ENCODE measurements at regions not wholly inside any gene's neighbourhood (a gene's known extent, or its start where the extent isn't known, plus 50 kb on each side); places are given as distances from the start of the nearest gene placed in this dataset.

DNA sequence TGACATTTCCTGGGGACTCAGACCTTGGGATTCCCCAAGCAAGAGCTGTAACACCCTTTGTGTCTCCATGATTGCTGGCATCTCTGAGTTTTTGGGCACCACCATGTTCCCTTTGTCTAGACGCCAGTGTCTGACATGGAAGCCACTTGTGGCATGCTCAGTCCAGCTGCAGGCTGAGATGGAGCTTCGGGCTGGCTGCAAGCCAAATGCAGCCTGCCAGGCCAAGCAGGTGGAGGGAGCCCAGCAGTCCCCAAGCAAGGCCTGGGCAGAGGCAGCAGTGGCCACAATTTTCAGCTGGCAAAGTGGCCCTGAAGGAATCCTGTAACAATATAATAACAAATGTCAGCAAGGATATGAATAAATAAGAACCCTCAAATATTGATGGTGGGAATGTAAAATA lies 86.2 kb upstream of the ABCB5 start:
- no peak overlapping the region for H3K4me3 ChIP-seq
- intact Hi-C loops (cut with DNase I; ENCODE audit: low total_unique reads), result no loop called here
- no peaks in the 10 kb centered on the region for H3K36me3 ChIP-seq
- H3K27ac ChIP-seq, result no peak overlapping the region
- in situ Hi-C loops (cut with MboI; ENCODE audit: low pct_ligation_motif_present in 1 of 4, low pct_unique_long_range_greater_than_20kb in 1 of 4, low sequenced_read_pairs in 3 of 4), result no loop called here
- 78% methylated on average over 2 of the region's 2 CpGs; no CpG with 5 or more reads in 1 of the 2 donors for WGBS, 2 donors (ENCODE audit: low coverage in 1 of 2)
- no peaks in the 10 kb centered on the region for H3K4me1 ChIP-seq
- no peak for DNase-seq
- H3K9me3 ChIP-seq, result no peaks in the 10 kb centered on the region
- TF ChIP-seq, protein P1, sequence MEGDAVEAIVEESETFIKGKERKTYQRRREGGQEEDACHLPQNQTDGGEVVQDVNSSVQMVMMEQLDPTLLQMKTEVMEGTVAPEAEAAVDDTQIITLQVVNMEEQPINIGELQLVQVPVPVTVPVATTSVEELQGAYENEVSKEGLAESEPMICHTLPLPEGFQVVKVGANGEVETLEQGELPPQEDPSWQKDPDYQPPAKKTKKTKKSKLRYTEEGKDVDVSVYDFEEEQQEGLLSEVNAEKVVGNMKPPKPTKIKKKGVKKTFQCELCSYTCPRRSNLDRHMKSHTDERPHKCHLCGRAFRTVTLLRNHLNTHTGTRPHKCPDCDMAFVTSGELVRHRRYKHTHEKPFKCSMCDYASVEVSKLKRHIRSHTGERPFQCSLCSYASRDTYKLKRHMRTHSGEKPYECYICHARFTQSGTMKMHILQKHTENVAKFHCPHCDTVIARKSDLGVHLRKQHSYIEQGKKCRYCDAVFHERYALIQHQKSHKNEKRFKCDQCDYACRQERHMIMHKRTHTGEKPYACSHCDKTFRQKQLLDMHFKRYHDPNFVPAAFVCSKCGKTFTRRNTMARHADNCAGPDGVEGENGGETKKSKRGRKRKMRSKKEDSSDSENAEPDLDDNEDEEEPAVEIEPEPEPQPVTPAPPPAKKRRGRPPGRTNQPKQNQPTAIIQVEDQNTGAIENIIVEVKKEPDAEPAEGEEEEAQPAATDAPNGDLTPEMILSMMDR (IDR thresholded peaks at IDR 0.05), result no peak
- no peak for TF ChIP-seq POLR2A (IDR thresholded peaks at IDR 0.05)
- TF ChIP-seq EP300 (IDR thresholded peaks at IDR 0.05; ENCODE audit: low read depth), result no peak
- TF ChIP-seq POLR2AphosphoS5 (IDR thresholded peaks at IDR 0.05), result no peak
- H3K27me3 ChIP-seq, result no peaks in the 10 kb centered on the region

DNA sequence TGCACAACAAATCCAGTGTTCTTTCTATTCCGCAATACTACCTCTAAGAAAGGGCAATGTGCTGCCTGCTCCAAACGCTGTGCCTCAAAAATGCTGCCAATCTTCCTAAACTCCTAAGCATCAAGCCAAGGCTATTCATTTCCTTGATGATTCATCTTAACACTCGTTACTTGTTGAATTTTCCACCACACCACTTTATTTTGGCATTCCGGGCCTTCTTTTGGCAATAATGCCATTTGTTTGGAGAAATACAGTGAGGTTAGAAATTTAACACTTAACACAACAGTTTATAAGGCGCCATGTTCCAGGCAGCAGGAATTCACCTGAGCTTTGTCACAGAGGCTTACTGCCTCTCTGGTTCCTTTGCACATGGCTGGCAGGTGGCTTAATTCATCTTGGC lies 82.6 kb upstream of the ABCB5 start:
- intact Hi-C loops (cut with DNase I; ENCODE audit: low total_unique reads), result no loop called here
- TF ChIP-seq POLR2AphosphoS5 (IDR thresholded peaks at IDR 0.05), result no peak
- TF ChIP-seq, protein P1 (IDR thresholded peaks at IDR 0.05), result no peak
- no peak for TF ChIP-seq EP300 (IDR thresholded peaks at IDR 0.05; ENCODE audit: low read depth)
- Histone ChIP-seq H3K27me3 (no peaks in the 10 kb centered on the region), H3K4me1 (no peaks in the 10 kb centered on the region), H3K9me3 (no peaks in the 10 kb centered on the region), H3K27ac (no peak overlapping the region), H3K4me3 (no peak overlapping the region), H3K36me3 (no peaks in the 10 kb centered on the region)
- no peak for DNase-seq
- WGBS, 2 donors (ENCODE audit: low coverage in 1 of 2), result 73% methylated on average over 4 to 5 of the region's 5 CpGs
- in situ Hi-C loops (cut with MboI; ENCODE audit: low pct_ligation_motif_present in 1 of 4, low pct_unique_long_range_greater_than_20kb in 1 of 4, low sequenced_read_pairs in 3 of 4), result no loop called here

DNA sequence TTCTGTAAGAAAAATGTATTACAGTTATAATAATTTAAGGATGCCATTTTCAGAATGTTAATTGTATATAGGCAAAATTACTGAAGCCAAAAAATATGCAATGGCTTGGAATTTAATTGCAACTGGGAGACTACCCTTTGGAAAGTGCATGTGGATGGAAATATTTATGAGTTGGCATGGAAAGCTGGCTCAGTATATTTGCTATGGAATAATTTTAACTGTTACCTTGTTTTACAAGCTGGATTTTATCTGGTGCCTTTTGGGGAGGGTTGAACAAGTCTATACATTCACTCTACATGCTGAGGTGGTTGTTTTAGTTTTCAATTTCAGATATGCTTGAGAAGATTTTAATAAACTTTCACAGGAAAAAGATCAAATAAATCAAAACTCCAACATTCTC lies 80.9 kb upstream of the ABCB5 start:
- Histone ChIP-seq H3K4me1 (no peaks in the 10 kb centered on the region), H3K36me3 (no peaks in the 10 kb centered on the region), H3K4me3 (no peak overlapping the region), H3K27ac (no peak overlapping the region), H3K27me3 (no peaks in the 10 kb centered on the region), H3K9me3 (no peaks in the 10 kb centered on the region)
- DNase-seq, result no peak
- in situ Hi-C loops (cut with MboI; ENCODE audit: low pct_ligation_motif_present in 1 of 4, low pct_unique_long_range_greater_than_20kb in 1 of 4, low sequenced_read_pairs in 3 of 4), result no loop called here
- no peak for TF ChIP-seq POLR2AphosphoS5 (IDR thresholded peaks at IDR 0.05)
- no peak for TF ChIP-seq EP300 (IDR thresholded peaks at IDR 0.05; ENCODE audit: low read depth)
- TF ChIP-seq, protein P1 (IDR thresholded peaks at IDR 0.05), result no peak
- no peak for TF ChIP-seq POLR2A (IDR thresholded peaks at IDR 0.05)
- intact Hi-C loops (cut with DNase I; ENCODE audit: low total_unique reads), result no loop called here

DNA sequence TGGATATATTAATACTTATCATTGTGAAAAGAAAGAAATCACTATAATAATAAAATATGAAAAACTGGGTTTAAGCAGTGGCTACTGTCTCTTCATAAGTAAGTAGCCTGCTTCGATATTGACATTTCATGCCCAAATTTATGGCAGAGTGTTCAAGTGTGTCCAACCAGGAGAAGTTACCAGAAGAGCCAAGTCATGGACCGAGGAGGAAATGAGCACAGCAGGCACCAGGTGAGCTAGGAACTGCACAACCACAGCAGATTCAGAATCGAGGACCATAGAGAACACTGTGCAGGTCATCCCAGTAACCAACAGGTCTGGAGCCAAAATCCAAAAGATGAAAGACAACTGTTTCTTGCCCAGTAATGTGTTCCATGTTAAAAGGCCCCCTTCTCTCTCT lies 79.9 kb upstream of the ABCB5 start:
- in situ Hi-C loops (cut with MboI; ENCODE audit: low pct_ligation_motif_present in 1 of 4, low pct_unique_long_range_greater_than_20kb in 1 of 4, low sequenced_read_pairs in 3 of 4), result no loop called here
- H3K4me1 ChIP-seq, result no peaks in the 10 kb centered on the region
- intact Hi-C loops (cut with DNase I; ENCODE audit: low total_unique reads), result no loop called here
- no peaks in the 10 kb centered on the region for H3K27me3 ChIP-seq
- H3K9me3 ChIP-seq, result no peaks in the 10 kb centered on the region
- no peak overlapping the region for H3K27ac ChIP-seq
- TF ChIP-seq EP300 (IDR thresholded peaks at IDR 0.05; ENCODE audit: low read depth) (no peak), POLR2A (IDR thresholded peaks at IDR 0.05) (no peak), POLR2AphosphoS5 (IDR thresholded peaks at IDR 0.05) (no peak)
- TF ChIP-seq, protein P1 (IDR thresholded peaks at IDR 0.05), result no peak
- no peak overlapping the region for H3K4me3 ChIP-seq
- no peaks in the 10 kb centered on the region for H3K36me3 ChIP-seq
- 80 to 84% methylated on average over 3 of the region's 3 CpGs for WGBS, 2 donors (ENCODE audit: low coverage in 1 of 2)
- no peak for DNase-seq
